Renal cortical epithelial cell (primary cell): ENCODE measurements at regions not wholly inside any gene's neighbourhood (a gene's known extent, or its start where the extent isn't known, plus 50 kb on each side); places are given as distances from the start of the nearest gene placed in this dataset.
"Not testable (repeated sequence)": the region's sequence is repeated elsewhere in the genome, so short reads cannot be mapped to it uniquely, and the experiment has no call there.

Experiments
- DNase-seq: peaks from one replicate; pipeline ENCODE4 v3.0.0-alpha.2; 2011; ENCODE audit warnings: low read depth

GRCh38 chrX:14351611-14352303 lies 177.6 kb upstream of the GLRA2 start:
- no peak for DNase-seq

- no peak for DNase-seq
Measured at GRCh38 chrX:14347523-14347922, 181.8 kb upstream of the GLRA2 start.

GRCh38 chrX:14344172-14344940 lies 185.0 kb upstream of the GLRA2 start:
- no peak for DNase-seq

- DNase-seq = no peak
Measured at GRCh38 chrX:14309431-14309830, 219.9 kb upstream of the GLRA2 start.

GRCh38 chrX:14308976-14309375 lies 220.4 kb upstream of the GLRA2 start:
- not testable (repeated sequence) for DNase-seq

- DNase-seq = no peak
Measured at GRCh38 chrX:14303891-14304290, 225.4 kb upstream of the GLRA2 start.

GRCh38 chrX:14302561-14302960 lies 226.8 kb upstream of the GLRA2 start:
- not testable (repeated sequence) for DNase-seq

GRCh38 chrX:14300376-14300775 lies 229.0 kb upstream of the GLRA2 start:
- DNase-seq = no peak

GRCh38 chrX:14295426-14295825 lies 233.9 kb upstream of the GLRA2 start:
- DNase-seq = no peak

- DNase-seq = peak; percentile 4
Measured at GRCh38 chrX:14291666-14292500, 237.5 kb upstream of the GLRA2 start.

GRCh38 chrX:14290335-14290734 lies 239.0 kb upstream of the GLRA2 start:
- DNase-seq = no peak

- no peak for DNase-seq
Measured at GRCh38 chrX:14274691-14275090, 245.0 kb upstream of the GEMIN8 start.

- DNase-seq = no peak
Measured at GRCh38 chrX:14267216-14267615, 237.5 kb upstream of the GEMIN8 start.

GRCh38 chrX:14266705-14267104 lies 237.0 kb upstream of the GEMIN8 start:
- no peak for DNase-seq

- no peak for DNase-seq
Measured at GRCh38 chrX:14243823-14244222, 214.1 kb upstream of the GEMIN8 start.

GRCh38 chrX:14235004-14235403 lies 205.3 kb upstream of the GEMIN8 start:
- peak; percentile 0 for DNase-seq

GRCh38 chrX:14232688-14233087 lies 203.0 kb upstream of the GEMIN8 start:
- DNase-seq = no peak

- DNase-seq = no peak
Measured at GRCh38 chrX:14228611-14229010, 198.9 kb upstream of the GEMIN8 start.

GRCh38 chrX:14220386-14220944 lies 190.8 kb upstream of the GEMIN8 start:
- no peak for DNase-seq

- DNase-seq = no peak
Measured at GRCh38 chrX:14209034-14209433, 179.3 kb upstream of the GEMIN8 start.

- no peak for DNase-seq
Measured at GRCh38 chrX:14194711-14195110, 165.0 kb upstream of the GEMIN8 start.

- no peak for DNase-seq
Measured at GRCh38 chrX:14193547-14193946, 163.9 kb upstream of the GEMIN8 start.
